Activated B cell treated with CpG ODN at 0.5 μM for 24 hours (primary cell): ENCODE measurements at regions not wholly inside any gene's neighbourhood (a gene's known extent, or its start where the extent isn't known, plus 50 kb on each side); places are given as distances from the start of the nearest gene placed in this dataset.
"Not testable (repeated sequence)": the region's sequence is repeated elsewhere in the genome, so short reads cannot be mapped to it uniquely, and the experiment has no call there.

Experiments used
- ATAC-seq: fragments of 200-7000 bp; cut with Tn5 transposase; one replicate; pipeline ENCODE4 v1.10.0; 2021; ENCODE audit warnings: low read depth, mild to moderate bottlenecking, moderate library complexity
- CTCF ChIA-PET: fragments of 350-600 bp; sonication (Branson Sonifier 250); formaldehyde crosslinking; loops from one replicate; lab custom pipeline; 2021; ENCODE audit warnings: antibody characterized with exemption; lab: Charles Lee
- POLR2A ChIA-PET: fragments of 350-600 bp; sonication (Branson Sonifier 250); formaldehyde crosslinking; loops from one replicate; lab custom pipeline; 2021; ENCODE audit warnings: antibody characterized with exemption; lab: Charles Lee
- DNase-seq: peaks from one replicate; pipeline ENCODE4 v3.0.0; 2022
- H3K27ac Mint-ChIP-seq: one replicate; pipeline ENCODE4 v1.8.0; 2020; ENCODE audit warnings: mixed read lengths
- H3K27me3 Mint-ChIP-seq: one replicate; pipeline ENCODE4 v1.8.0; 2021; ENCODE audit warnings: mixed read lengths
- H3K36me3 Mint-ChIP-seq: one replicate; pipeline ENCODE4 v1.8.0; 2021; ENCODE audit warnings: low read depth, mixed read lengths
- H3K4me1 Mint-ChIP-seq: one replicate; pipeline ENCODE4 v1.8.0; 2021; ENCODE audit warnings: mixed read lengths
- H3K4me3 Mint-ChIP-seq: one replicate; pipeline ENCODE4 v1.8.0; 2020; ENCODE audit warnings: mild to moderate bottlenecking, mixed read lengths
- H3K9me3 Mint-ChIP-seq: one replicate; pipeline ENCODE4 v1.8.0; 2020; ENCODE audit warnings: mixed read lengths
- CTCF ChIP-seq: fragments of 200-600 bp; IDR thresholded peaks from one replicate; pipeline ENCODE4 v1.8.0; 2022; ENCODE audit warnings: antibody characterized with exemption, mild to moderate bottlenecking
- intact Hi-C: fragments of 100-400 bp; cut with micrococcal nuclease; formaldehyde crosslinking; loops from one replicate; pipeline ENCODE4 v1.15.1; 2024

DNA sequence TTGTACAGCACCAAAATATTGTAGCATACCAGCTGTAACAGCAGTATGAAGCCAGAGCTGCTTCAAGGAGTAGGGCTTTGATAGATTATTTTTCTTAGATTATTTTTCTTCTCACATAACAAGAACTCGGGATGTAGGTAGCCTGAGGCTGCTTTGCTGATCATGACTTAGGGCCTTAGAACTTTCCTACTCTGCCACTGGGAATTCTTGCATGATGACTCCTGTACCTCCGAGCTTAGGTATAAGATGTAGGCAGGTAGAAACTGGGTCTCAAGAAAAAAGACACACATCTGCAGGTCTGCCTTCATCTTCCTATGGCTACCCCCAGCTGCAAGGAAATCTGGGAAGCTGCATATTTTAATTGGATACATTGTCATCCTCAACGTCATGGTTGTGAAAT, 115.9 kb upstream of the PNPLA4 start:
- CTCF ChIA-PET = no interaction called here
- Mint-ChIP-seq H3K27me3 (no peaks in the 10 kb centered on the region), H3K4me3 (no peak overlapping the region), H3K36me3 (no peaks in the 10 kb centered on the region), H3K4me1 (peaks cover 3% of the 10 kb centered on the region), H3K9me3 (no peaks in the 10 kb centered on the region), H3K27ac (no peak overlapping the region)
- intact Hi-C loops = no loop called here
- ATAC-seq (no peak), DNase-seq (no peak)
- no peak for TF ChIP-seq CTCF
- POLR2A ChIA-PET = no interaction called here

DNA sequence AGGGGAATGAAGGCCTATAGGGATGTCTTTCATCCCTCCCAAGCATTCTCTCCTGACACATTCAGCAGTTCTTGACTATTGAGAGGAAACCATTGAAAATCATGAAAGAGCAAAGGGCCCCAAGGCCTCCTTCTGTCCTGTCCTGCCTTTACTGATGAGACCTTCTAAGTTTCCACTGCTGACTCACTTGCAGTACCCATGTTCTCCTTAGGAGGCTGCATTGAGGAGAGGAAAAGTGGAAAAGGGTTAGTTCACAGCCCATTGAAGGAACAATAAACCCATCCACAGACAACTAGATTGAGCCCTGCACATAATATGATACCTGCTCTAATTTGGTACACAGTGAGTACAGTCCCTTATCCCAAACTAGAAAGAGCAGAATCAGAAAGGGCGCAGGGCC, 115.1 kb upstream of the PNPLA4 start:
- no peaks in the 10 kb centered on the region for H3K27me3 Mint-ChIP-seq
- no peaks in the 10 kb centered on the region for H3K36me3 Mint-ChIP-seq
- H3K4me3 Mint-ChIP-seq = no peak overlapping the region
- POLR2A ChIA-PET = no interaction called here
- DNase-seq = no peak
- no peak for TF ChIP-seq CTCF
- intact Hi-C loops = no loop called here
- H3K27ac Mint-ChIP-seq = no peak overlapping the region
- CTCF ChIA-PET = no interaction called here
- no peaks in the 10 kb centered on the region for H3K9me3 Mint-ChIP-seq
- H3K4me1 Mint-ChIP-seq = peaks cover 9% of the 10 kb centered on the region
- ATAC-seq = no peak

DNA sequence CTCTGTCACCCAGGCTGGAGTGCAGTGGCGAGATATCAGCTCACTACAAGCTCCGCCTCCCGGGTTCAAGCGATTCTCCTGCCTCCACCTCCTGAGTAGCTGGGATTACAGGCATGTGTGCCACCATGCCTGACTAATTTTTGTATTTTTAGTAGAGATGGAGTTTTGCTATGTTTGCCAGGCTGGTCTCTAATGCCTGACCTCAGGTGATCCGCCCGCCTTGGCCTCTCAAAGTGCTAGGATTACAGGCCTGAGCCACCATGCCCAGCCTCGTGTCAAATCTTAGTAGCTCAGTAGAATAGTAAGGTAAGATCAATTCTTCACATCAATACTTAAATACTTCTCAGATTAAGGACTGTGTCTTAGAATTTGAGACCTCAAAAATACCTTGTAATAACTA, 112.5 kb upstream of the PNPLA4 start:
- CTCF ChIA-PET, H3K27ac Mint-ChIP-seq, intact Hi-C loops, ATAC-seq, POLR2A ChIA-PET, H3K4me1 Mint-ChIP-seq, H3K4me3 Mint-ChIP-seq, H3K27me3 Mint-ChIP-seq, H3K36me3 Mint-ChIP-seq, H3K9me3 Mint-ChIP-seq, DNase-seq: not testable (repeated sequence)

DNA sequence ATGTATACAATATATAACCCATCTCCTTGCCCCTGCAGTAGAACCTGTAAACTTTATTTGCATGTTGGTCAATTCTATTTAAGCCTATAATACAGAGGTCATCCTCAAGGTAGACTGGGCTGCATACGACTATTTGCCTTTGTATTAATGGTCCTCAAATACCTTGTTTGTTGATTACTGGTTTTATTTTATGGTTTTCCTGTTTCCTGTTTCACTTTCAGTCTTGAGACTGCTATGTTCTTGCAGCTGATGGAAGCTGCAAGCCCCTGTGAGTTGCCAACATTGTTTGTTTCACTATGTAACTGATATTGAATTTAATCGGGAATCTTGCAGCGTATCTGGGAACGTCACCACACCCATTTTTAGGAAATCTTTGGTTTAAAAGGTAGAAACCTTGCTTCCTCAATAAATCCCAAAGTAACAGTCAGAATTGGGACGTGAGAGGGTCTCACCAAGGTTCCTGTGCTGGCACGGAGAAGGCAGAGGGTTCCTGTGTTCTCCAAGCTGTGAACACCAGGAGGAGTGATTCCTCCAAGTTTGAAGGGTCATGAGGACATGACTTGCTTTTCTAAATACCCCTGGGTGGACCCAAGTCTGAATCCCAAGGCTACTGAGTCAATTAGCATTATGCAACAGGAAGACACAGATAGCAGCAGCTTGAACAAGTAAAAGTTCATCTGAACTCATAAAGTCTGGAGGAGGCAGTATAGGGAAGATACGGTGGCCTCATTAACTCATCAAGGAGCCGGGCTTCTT, 110.6 kb upstream of the PNPLA4 start:
- intact Hi-C loops = no loop called here

DNA sequence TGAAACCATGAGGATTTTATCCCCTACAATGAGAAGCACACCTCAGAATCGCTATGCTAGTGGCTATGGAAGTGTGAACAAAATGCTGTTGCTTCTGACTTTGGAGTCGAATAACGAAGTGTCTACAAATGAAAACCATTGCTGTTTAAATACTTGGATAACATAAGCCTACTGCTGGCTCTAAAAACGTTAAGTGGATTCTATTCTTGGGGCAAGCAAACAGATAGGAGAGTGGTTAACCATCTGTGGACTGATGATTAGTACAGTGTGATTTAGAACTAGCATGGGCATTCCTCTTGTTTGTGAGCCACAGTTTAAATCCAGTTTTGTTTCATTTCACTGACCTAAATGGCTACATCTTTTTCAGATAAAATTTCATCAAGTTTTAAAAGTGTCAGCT, 109.7 kb upstream of the PNPLA4 start:
- POLR2A ChIA-PET = no interaction called here
- no peak for DNase-seq
- Mint-ChIP-seq H3K27me3 (no peaks in the 10 kb centered on the region), H3K4me1 (peaks cover 9% of the 10 kb centered on the region), H3K36me3 (no peaks in the 10 kb centered on the region), H3K4me3 (no peak overlapping the region), H3K9me3 (no peaks in the 10 kb centered on the region), H3K27ac (no peak overlapping the region)
- CTCF ChIA-PET = no interaction called here
- TF ChIP-seq CTCF = no peak
- intact Hi-C loops = no loop called here
- ATAC-seq = no peak

More for the DNA sequence above, 110.6 kb upstream of the PNPLA4 start:
- CTCF ChIA-PET = no interaction called here
- Mint-ChIP-seq H3K4me3 (peak overlapping the region; percentile 63), H3K36me3 (no peaks in the 10 kb centered on the region), H3K27me3 (no peaks in the 10 kb centered on the region), H3K4me1 (peaks cover 9% of the 10 kb centered on the region), H3K27ac (no peak overlapping the region), H3K9me3 (no peaks in the 10 kb centered on the region)
- no peak for TF ChIP-seq CTCF
- DNase-seq (no peak), ATAC-seq (no peak)
- POLR2A ChIA-PET = no interaction called here

- Mint-ChIP-seq H3K27me3 (no peaks in the 10 kb centered on the region), H3K4me3 (no peak overlapping the region), H3K36me3 (no peaks in the 10 kb centered on the region), H3K27ac (no peak overlapping the region), H3K4me1 (peaks cover 9% of the 10 kb centered on the region), H3K9me3 (no peaks in the 10 kb centered on the region)
- CTCF ChIA-PET = no interaction called here
- intact Hi-C loops = no loop called here
- no peak for DNase-seq
- TF ChIP-seq CTCF = no peak
- POLR2A ChIA-PET = no interaction called here
- ATAC-seq = no peak
Observed at GRCh38 chrX:8034058-8034457, 106.8 kb upstream of the PNPLA4 start.
